ENCODE measurements at regions not wholly inside any gene's neighbourhood (a gene's known extent, or its start where the extent isn't known, plus 50 kb on each side); places are given as distances from the start of the nearest gene placed in this dataset.

- Mint-ChIP-seq H3K9me3 (peaks cover 8% of the 10 kb centered on the region), H3K27ac (no peak overlapping the region), H3K4me3 (no peak overlapping the region), H3K27me3 (ENCODE audit: low read depth) (no peaks in the 10 kb centered on the region), H3K4me1 (peaks cover 22% of the 10 kb centered on the region), H3K36me3 (no peaks in the 10 kb centered on the region)
- ChIA-PET POLR2A (no interaction called here), CTCF (no interaction called here)
- TF ChIP-seq ZNF263 (CRISPR knock-in tag; IDR thresholded peaks at IDR 0.05; ENCODE audit: low read depth) (no peak), FOXP1 (CRISPR knock-in tag; IDR thresholded peaks at IDR 0.05; ENCODE audit: borderline replicate concordance) (no peak), ARID4B (CRISPR knock-in tag; IDR thresholded peaks at IDR 0.05; ENCODE audit: borderline replicate concordance) (no peak), NR2C2 (CRISPR knock-in tag; IDR thresholded peaks at IDR 0.05) (no peak), ATF2 (CRISPR knock-in tag; IDR thresholded peaks at IDR 0.05; ENCODE audit: borderline replicate concordance, low read depth) (no peak), OVOL2 (CRISPR knock-in tag; IDR thresholded peaks at IDR 0.05; ENCODE audit: borderline replicate concordance) (no peak), NFATC4 (CRISPR knock-in tag; IDR thresholded peaks at IDR 0.05) (no peak)
- ATAC-seq: no peak
- no peak for DNase-seq (ENCODE audit: low spot score)
Measured at GRCh38 chr15:94015324-94015723, 216.0 kb upstream of the MCTP2 start.

GRCh38 chr15:94008104-94009074 is 223.0 kb upstream of the MCTP2 start:
- CTCF ChIA-PET: interaction anchor here (1.0 to 1.5 kb wide), 3 partner anchors 11 to 674 kb away, joined by 3 to 10 read pairs (median 5); no protein-coding TSS in a partner anchor
- Mint-ChIP-seq H3K4me3 (no peak overlapping the region), H3K4me1 (peaks cover 22% of the 10 kb centered on the region), H3K36me3 (no peaks in the 10 kb centered on the region), H3K27me3 (ENCODE audit: low read depth) (no peaks in the 10 kb centered on the region), H3K9me3 (peaks cover 6% of the 10 kb centered on the region), H3K27ac (no peak overlapping the region)
- no peak for TF ChIP-seq ZNF232 (CRISPR knock-in tag; IDR thresholded peaks at IDR 0.05)
- no peak for TF ChIP-seq MYBL2 (CRISPR knock-in tag; IDR thresholded peaks at IDR 0.05)
- TF ChIP-seq GRHL2 (CRISPR knock-in tag; IDR thresholded peaks at IDR 0.05; ENCODE audit: insufficient replicate concordance, severe bottlenecking): no peak
- no peak for TF ChIP-seq E2F5 (CRISPR knock-in tag; IDR thresholded peaks at IDR 0.05)
- no peak for TF ChIP-seq ZNF219 (CRISPR knock-in tag; IDR thresholded peaks at IDR 0.05; ENCODE audit: borderline replicate concordance)
- TF ChIP-seq ZSCAN18 (CRISPR knock-in tag; IDR thresholded peaks at IDR 0.05): no peak
- TF ChIP-seq ZBTB43 (CRISPR knock-in tag; IDR thresholded peaks at IDR 0.05): no peak
- TF ChIP-seq ATF2 (CRISPR knock-in tag; IDR thresholded peaks at IDR 0.05; ENCODE audit: borderline replicate concordance, low read depth): no peak
- TF ChIP-seq PREB (CRISPR knock-in tag; IDR thresholded peaks at IDR 0.05; ENCODE audit: borderline replicate concordance): no peak
- no peak for TF ChIP-seq EMX1 (CRISPR knock-in tag; IDR thresholded peaks at IDR 0.05)
- TF ChIP-seq IRF1 (CRISPR knock-in tag; IDR thresholded peaks at IDR 0.05): no peak
- TF ChIP-seq SMAD3 (CRISPR knock-in tag; IDR thresholded peaks at IDR 0.05; ENCODE audit: borderline replicate concordance): no peak
- DNase-seq (ENCODE audit: low spot score) (no peak), ATAC-seq (no peak)
- POLR2A ChIA-PET: no interaction called here
